HepG2 (cell line): ENCODE measurements at regions not wholly inside any gene's neighbourhood (a gene's known extent, or its start where the extent isn't known, plus 50 kb on each side); places are given as distances from the start of the nearest gene placed in this dataset.

ENCODE experiments used
- JUN ChIP-seq: sonication (generic); formaldehyde crosslinking; IDR thresholded peaks from 2 replicates; pipeline ENCODE4 v1.4.0; 2020; ENCODE audit warnings: mild to moderate bottlenecking, missing genetic modification reagents
- ZNF407 ChIP-seq: sonication (generic); formaldehyde crosslinking; IDR thresholded peaks from one replicate; pipeline ENCODE4 v1.5.1; 2020; ENCODE audit warnings: mild to moderate bottlenecking, missing genetic modification reagents; ENCODE audit errors: not compliant biosample characterization
- ZNF646 ChIP-seq: sonication (generic); formaldehyde crosslinking; IDR thresholded peaks from 2 replicates; pipeline ENCODE4 v1.9.0; 2021; ENCODE audit warnings: mild to moderate bottlenecking, missing genetic modification reagents

GRCh38 chr2:8039732-8040131, 642.1 kb upstream of the ID2 start (continued):
- TF ChIP-seq ZNF407 (no peak), JUN (CRISPR knock-in tag) (no peak), ZNF646 (CRISPR knock-in tag) (no peak)
